Pancreas (tissue), 10 donors: ENCODE measurements at regions not wholly inside any gene's neighbourhood (a gene's known extent, or its start where the extent isn't known, plus 50 kb on each side); places are given as distances from the start of the nearest gene placed in this dataset.

ENCODE experiments used
- ATAC-seq, 4 donors: fragments of 200-7000 bp; cut with Tn5 transposase; one replicate each; pipeline versions ENCODE4 v1.8.0 to v1.9.1; 2020; ENCODE audit warnings: mild to moderate bottlenecking in 4 of 4, moderate library complexity in 4 of 4
- DNase-seq, 6 donors: peaks; one replicate each; pipeline ENCODE4 v3.0.0-alpha.2; 2020
- FAIRE-seq: peaks from 2 replicates; lab custom pipeline; 2012; peaks lifted over from hg19 to GRCh38; lab: Jason Lieb, UNC
- H3K27ac ChIP-seq, 4 donors: fragments of 200-600 bp; sonication (generic); 1 replicate in 3 of 4; 2 replicates in 1 of 4; pipeline versions ENCODE4 v1.5.0 to v1.8.0; 2020
- H3K27me3 ChIP-seq, 4 donors: fragments of 200-600 bp; one replicate each; pipeline ENCODE4 v1.8.0; 2021
- H3K36me3 ChIP-seq, 3 donors: fragments of 200-600 bp; sonication (generic) in 1 of 3; one replicate each; pipeline versions ENCODE4 v1.5.0 to v1.8.0; 2020 to 2021
- H3K4me1 ChIP-seq, 3 donors: fragments of 200-600 bp; one replicate each; pipeline ENCODE4 v1.8.0; 2021
- H3K4me3 ChIP-seq, 4 donors: fragments of 200-600 bp; sonication (generic) in 2 of 4; one replicate each; pipeline versions ENCODE4 v1.5.0 to v1.8.0; 2020 to 2021
- H3K9me3 ChIP-seq, 4 donors: fragments of 200-600 bp; one replicate each; pipeline ENCODE4 v1.8.0; 2021
- CTCF ChIP-seq, 4 donors: fragments of 200-600 bp; sonication (generic) in 3 of 4; IDR thresholded peaks; one replicate each; pipeline versions ENCODE4 v1.5.0 to v1.8.0; 2021; ENCODE audit warnings: antibody characterized with exemption in 4 of 4
- WGBS, 2 donors: extraction: QIAGEN DNeasy Blood & Tissue Kit; methylation state at CpG; one replicate each; pipeline ENCODE4 v1.1.7; 2013; 5-methylcytosine and 5-hydroxymethylcytosine counted together
- intact Hi-C, 3 donors: fragments of 100-400 bp; cut with DNase I; formaldehyde crosslinking; loops; one replicate each; pipeline versions ENCODE4 v1.11.1 to v1.14.2; 2022
- donor health status: healthy with polysubstance abuse.
- donor health status: DM: no; HTN: no; CAD: no; lungs with moderate emphysema.
- donor health status: DM: no; HTN: no; CAD: no.
- donor health status: control.
- donor health status: control.
- donor health status: Bipolar disorder and iron deficiency.
- donor health status: DM: yes; HTN: yes; CAD: no.
- donor health status: DM: no; HTN: no; CAD: no.
- donor health status: DM: no; HTN: no; CAD: no.
- donor health status: DM: yes; HTN: yes; CAD: no.

GRCh38 chr5:40258222-40258621, 421.5 kb upstream of the PTGER4 start:
- FAIRE-seq (no peak), ATAC-seq (no peak), DNase-seq (no peak)
- Histone ChIP-seq H3K4me1 (peaks cover 0 to 5% (median 0%) of the 10 kb centered on the region in 3 donors), H3K9me3 (no peaks in the 10 kb centered on the region), H3K27ac (no peak overlapping the region), H3K4me3 (no peak overlapping the region), H3K27me3 (no peaks in the 10 kb centered on the region), H3K36me3 (no peaks in the 10 kb centered on the region)
- intact Hi-C loops = no loop called here
- 89 to 96% methylated on average over 1 of the region's 1 CpG for WGBS, 2 donors
- TF ChIP-seq CTCF (IDR thresholded peaks at IDR 0.05) = no peak

GRCh38 chr5:40240671-40241070, 439.0 kb upstream of the PTGER4 start:
- Histone ChIP-seq H3K9me3 (no peaks in the 10 kb centered on the region), H3K27ac (no peak overlapping the region), H3K27me3 (no peaks in the 10 kb centered on the region), H3K4me1 (no peaks in the 10 kb centered on the region), H3K4me3 (no peak overlapping the region), H3K36me3 (no peaks in the 10 kb centered on the region)
- ATAC-seq (no peak), FAIRE-seq (no peak), DNase-seq (no peak)
- intact Hi-C loops = no loop called here
- TF ChIP-seq CTCF (IDR thresholded peaks at IDR 0.05) = no peak

GRCh38 chr5:40240111-40240510, 439.6 kb upstream of the PTGER4 start:
- H3K27ac ChIP-seq = no peak overlapping the region
- intact Hi-C loops = no loop called here
- DNase-seq (no peak), FAIRE-seq (no peak), ATAC-seq (no peak)
- H3K4me1 ChIP-seq = no peaks in the 10 kb centered on the region
- H3K4me3 ChIP-seq = no peak overlapping the region
- WGBS, 2 donors = 57 to 71% methylated on average over 1 of the region's 1 CpG
- no peaks in the 10 kb centered on the region for H3K27me3 ChIP-seq
- no peaks in the 10 kb centered on the region for H3K9me3 ChIP-seq
- no peaks in the 10 kb centered on the region for H3K36me3 ChIP-seq
- TF ChIP-seq CTCF (IDR thresholded peaks at IDR 0.05) = no peak

GRCh38 chr5:40238066-40238745, 441.5 kb upstream of the PTGER4 start:
- FAIRE-seq (no peak), ATAC-seq (no peak), DNase-seq (no peak)
- intact Hi-C loops = no loop called here
- Histone ChIP-seq H3K27me3 (no peaks in the 10 kb centered on the region), H3K4me1 (no peaks in the 10 kb centered on the region), H3K27ac (no peak overlapping the region), H3K4me3 (no peak overlapping the region), H3K36me3 (no peaks in the 10 kb centered on the region), H3K9me3 (no peaks in the 10 kb centered on the region)
- WGBS, 2 donors = 69 to 76% methylated on average over 5 of the region's 5 CpGs
- no peak for TF ChIP-seq CTCF (IDR thresholded peaks at IDR 0.05)
